Kidney epithelial cell (primary cell): ENCODE measurements at regions not wholly inside any gene's neighbourhood (a gene's known extent, or its start where the extent isn't known, plus 50 kb on each side); places are given as distances from the start of the nearest gene placed in this dataset.

Experiments
- DNase-seq: peaks from one replicate; pipeline ENCODE4 v3.0.0-alpha.2; 2010; ENCODE audit warnings: low read depth
- H3K27me3 ChIP-seq: 2 replicates; pipeline ENCODE4 v1.6.0; 2011; ENCODE audit warnings: low read length; ENCODE audit not compliant: control insufficient read depth, insufficient read depth
- H3K36me3 ChIP-seq: 2 replicates; pipeline ENCODE4 v1.5.1; 2011; ENCODE audit warnings: low read length; ENCODE audit not compliant: control insufficient read depth, insufficient read depth
- H3K4me3 ChIP-seq: 2 replicates; pipeline ENCODE4 v1.5.1; 2011; ENCODE audit warnings: low read depth, mild to moderate bottlenecking, control low read depth, low read length
- CTCF ChIP-seq: IDR thresholded peaks from 2 replicates; pipeline ENCODE4 v1.5.1; 2011; ENCODE audit warnings: mild to moderate bottlenecking, moderate library complexity, low read length, control low read depth, inconsistent platforms; ENCODE audit not compliant: insufficient read depth, poor library complexity, severe bottlenecking

GRCh38 chr1:193368302-193368701 is 181.9 kb upstream of the B3GALT2 start:
- DNase-seq: no peak
- H3K4me3 ChIP-seq: no peak overlapping the region

GRCh38 chr1:193367863-193368262 is 181.4 kb upstream of the B3GALT2 start:
- no peak for DNase-seq
- Histone ChIP-seq H3K36me3 (no peaks in the 10 kb centered on the region), H3K27me3 (no peaks in the 10 kb centered on the region), H3K4me3 (no peak overlapping the region)
- no peak for TF ChIP-seq CTCF

More at GRCh38 chr1:193368302-193368701, 181.9 kb upstream of the B3GALT2 start:
- no peaks in the 10 kb centered on the region for H3K27me3 ChIP-seq
- H3K36me3 ChIP-seq: no peaks in the 10 kb centered on the region
- no peak for TF ChIP-seq CTCF

GRCh38 chr1:193366764-193367507 is 180.5 kb upstream of the B3GALT2 start:
- H3K36me3 ChIP-seq: no peaks in the 10 kb centered on the region
- H3K27me3 ChIP-seq: no peaks in the 10 kb centered on the region
- H3K4me3 ChIP-seq: no peak overlapping the region
- no peak for TF ChIP-seq CTCF
- DNase-seq: no peak

- H3K36me3 ChIP-seq: no peaks in the 10 kb centered on the region
- no peak for DNase-seq
- TF ChIP-seq CTCF: no peak
- no peak overlapping the region for H3K4me3 ChIP-seq
- H3K27me3 ChIP-seq: no peaks in the 10 kb centered on the region
Measured at GRCh38 chr1:193365966-193366365, 179.6 kb upstream of the B3GALT2 start.

- no peak for DNase-seq
- Histone ChIP-seq H3K4me3 (no peak overlapping the region), H3K27me3 (no peaks in the 10 kb centered on the region), H3K36me3 (no peaks in the 10 kb centered on the region)
- TF ChIP-seq CTCF: no peak
Measured at GRCh38 chr1:193359631-193360030, 173.2 kb upstream of the B3GALT2 start.

GRCh38 chr1:193358419-193358818 is 172.0 kb upstream of the B3GALT2 start:
- H3K4me3 ChIP-seq: no peak overlapping the region
- TF ChIP-seq CTCF: no peak
- no peak for DNase-seq

More at GRCh38 chr1:193358419-193358818, 172.0 kb upstream of the B3GALT2 start:
- no peaks in the 10 kb centered on the region for H3K36me3 ChIP-seq
- no peaks in the 10 kb centered on the region for H3K27me3 ChIP-seq
